H9 (cell line): ENCODE measurements at regions not wholly inside any gene's neighbourhood (a gene's known extent, or its start where the extent isn't known, plus 50 kb on each side); places are given as distances from the start of the nearest gene placed in this dataset.
A peak's percentile ranks its signal among the peaks of the same experiment; 100 is the strongest.

Source experiments
- DNase-seq: peaks from one replicate; pipeline ENCODE4 v3.0.0-alpha.2; 2017
- H2AFZ ChIP-seq: one replicate; pipeline ENCODE4 v1.6.1; 2013; ENCODE audit warnings: mild to moderate bottlenecking, low read length, control low read depth, moderate library complexity
- H2AK5ac ChIP-seq: 2 replicates; pipeline ENCODE4 v1.6.1; 2013; ENCODE audit warnings: low read length, control low read depth, mixed read lengths; ENCODE audit not compliant: insufficient read length
- H2BK120ac ChIP-seq: one replicate; pipeline ENCODE4 v1.6.1; 2013; ENCODE audit warnings: low read depth, mild to moderate bottlenecking, low read length, control low read depth, inconsistent platforms; ENCODE audit not compliant: poor library complexity, severe bottlenecking
- H2BK12ac ChIP-seq: 2 replicates; pipeline ENCODE4 v1.6.1; 2013; ENCODE audit warnings: low read length, control low read depth, mixed read lengths, low read depth; ENCODE audit not compliant: insufficient read length
- H2BK15ac ChIP-seq: 2 replicates; pipeline ENCODE4 v1.6.1; 2013; ENCODE audit warnings: low read depth, low read length, control low read depth
- H2BK20ac ChIP-seq: one replicate; pipeline ENCODE4 v1.6.1; 2013; ENCODE audit warnings: low read depth, mild to moderate bottlenecking, low read length, control low read depth, inconsistent platforms; ENCODE audit not compliant: poor library complexity, severe bottlenecking
- H2BK5ac ChIP-seq: 2 replicates; pipeline ENCODE4 v1.6.1; 2013; ENCODE audit warnings: low read length, control low read depth, mixed read lengths; ENCODE audit not compliant: insufficient read length
- H3K14ac ChIP-seq: 2 replicates; pipeline ENCODE4 v1.6.1; 2013; ENCODE audit warnings: low read length, control low read depth; ENCODE audit not compliant: insufficient read depth
- H3K18ac ChIP-seq: 2 replicates; pipeline ENCODE4 v1.6.1; 2013; ENCODE audit warnings: low read depth, mild to moderate bottlenecking, mixed read lengths, low read length, control low read depth; ENCODE audit not compliant: insufficient read length
- H3K23ac ChIP-seq: 2 replicates; pipeline ENCODE4 v1.6.1; 2013; ENCODE audit warnings: low read length, control low read depth, mixed read lengths, low read depth; ENCODE audit not compliant: insufficient read length
- H3K23me2 ChIP-seq: 2 replicates; pipeline ENCODE4 v1.6.1; 2013; ENCODE audit warnings: low read depth, mild to moderate bottlenecking, mixed read lengths, low read length, control low read depth; ENCODE audit not compliant: insufficient read length, poor library complexity, severe bottlenecking
- H3K27ac ChIP-seq: 2 replicates; pipeline ENCODE4 v1.5.1; 2013; ENCODE audit warnings: low read length, control low read depth, mixed read lengths, low read depth; ENCODE audit not compliant: insufficient read length
- H3K27me3 ChIP-seq: 2 replicates; pipeline ENCODE4 v1.6.1; 2013; ENCODE audit warnings: low read length, control low read depth, inconsistent platforms; ENCODE audit not compliant: insufficient read depth
- H3K4ac ChIP-seq: 2 replicates; pipeline ENCODE4 v1.6.1; 2013; ENCODE audit warnings: low read depth, mild to moderate bottlenecking, control low read depth, inconsistent platforms, low read length, moderate library complexity
- H3K4me1 ChIP-seq: 2 replicates; pipeline ENCODE4 v1.6.1; 2013; ENCODE audit warnings: low read length, control low read depth, inconsistent platforms; ENCODE audit not compliant: insufficient read depth
- H3K4me2 ChIP-seq: 2 replicates; pipeline ENCODE4 v1.6.1; 2013; ENCODE audit warnings: low read length, control low read depth, mixed read lengths; ENCODE audit not compliant: insufficient read length, insufficient read depth
- H3K56ac ChIP-seq: 2 replicates; pipeline ENCODE4 v1.6.1; 2013; ENCODE audit warnings: low read depth, mild to moderate bottlenecking, mixed read lengths, low read length, control low read depth; ENCODE audit not compliant: insufficient read length
- H3K79me1 ChIP-seq: 2 replicates; pipeline ENCODE4 v1.6.1; 2013; ENCODE audit warnings: low read depth, mild to moderate bottlenecking, moderate library complexity, low read length, control low read depth, inconsistent platforms; ENCODE audit not compliant: insufficient read depth, poor library complexity, severe bottlenecking
- H3K79me2 ChIP-seq: 2 replicates; pipeline ENCODE4 v1.6.1; 2013; ENCODE audit warnings: low read length, control low read depth, inconsistent platforms; ENCODE audit not compliant: insufficient read depth
- H3K9ac ChIP-seq: 2 replicates; pipeline ENCODE4 v1.6.1; 2013; ENCODE audit warnings: low read length, control low read depth, mixed read lengths; ENCODE audit not compliant: insufficient read length; ENCODE audit errors: extremely low read depth
- H3K9me3 ChIP-seq: one replicate; pipeline ENCODE4 v1.6.1; 2013; ENCODE audit warnings: low read depth, low read length, inconsistent platforms; ENCODE audit not compliant: control insufficient read depth
- H3T11ph ChIP-seq: one replicate; pipeline ENCODE4 v1.6.1; 2013; ENCODE audit warnings: mild to moderate bottlenecking, low read length, control low read depth, inconsistent platforms
- H4K20me1 ChIP-seq: one replicate; pipeline ENCODE4 v1.6.1; 2013; ENCODE audit not compliant: control insufficient read depth, insufficient read length, insufficient read depth
- H4K5ac ChIP-seq: 2 replicates; pipeline ENCODE4 v1.6.1; 2013; ENCODE audit warnings: low read depth, mild to moderate bottlenecking, mixed read lengths, low read length, control low read depth; ENCODE audit not compliant: insufficient read length
- H4K8ac ChIP-seq: replicated peaks from 2 replicates; pipeline ENCODE4 v1.6.1; 2013; ENCODE audit warnings: low read length, control low read depth, mixed read lengths, low read depth; ENCODE audit not compliant: insufficient read length
- H4K91ac ChIP-seq: 2 replicates; pipeline ENCODE4 v1.6.1; 2013; ENCODE audit warnings: low read depth, mild to moderate bottlenecking, moderate library complexity, mixed read lengths, low read length, control low read depth; ENCODE audit not compliant: insufficient read length
- H3K27ac Mint-ChIP-seq, 3 experiments: 2 replicates in 2 of 3; 3 replicates in 1 of 3; pipeline ENCODE4 v1.8.0; 2020 to 2021; ENCODE audit warnings: mixed read lengths in 3 of 3, mild to moderate bottlenecking in 1 of 3, moderate library complexity in 1 of 3
- H3K27me3 Mint-ChIP-seq: 2 replicates; pipeline ENCODE4 v1.8.0; 2021; ENCODE audit warnings: low read depth, mild to moderate bottlenecking, moderate library complexity, mixed read lengths
- H3K36me3 Mint-ChIP-seq, 3 experiments: 2 replicates in 2 of 3; 3 replicates in 1 of 3; pipeline ENCODE4 v1.8.0; 2020 to 2021; ENCODE audit warnings: low read depth in 3 of 3, mixed read lengths in 3 of 3; ENCODE audit not compliant: insufficient read depth in 1 of 3
- H3K4me1 Mint-ChIP-seq, 2 experiments: 2 replicates each; pipeline ENCODE4 v1.8.0; 2020; ENCODE audit warnings: mixed read lengths in 2 of 2
- H3K4me3 Mint-ChIP-seq, 2 experiments: 2 replicates in 1 of 2; 3 replicates in 1 of 2; pipeline ENCODE4 v1.8.0; 2020 to 2021; ENCODE audit warnings: mild to moderate bottlenecking in 2 of 2, mixed read lengths in 2 of 2, moderate library complexity in 1 of 2
- H3K9me3 Mint-ChIP-seq, 2 experiments: 2 replicates in 1 of 2; 3 replicates in 1 of 2; pipeline ENCODE4 v1.8.0; 2020; ENCODE audit warnings: mild to moderate bottlenecking in 2 of 2, mixed read lengths in 2 of 2, moderate library complexity in 1 of 2
- CTCF ChIP-seq: fragments of 200-600 bp; sonication (generic); conservative IDR thresholded peaks from 3 replicates; pipeline ENCODE4 v1.8.0; 2021; ENCODE audit warnings: antibody characterized with exemption, mild to moderate bottlenecking
- WGBS: extraction: QIAGEN DNeasy Blood & Tissue Kit; methylation state at CpG from one replicate; pipeline ENCODE4 v1.1.7; 2013; ENCODE audit warnings: missing lambda C conversion rate, low lambda C conversion rate, mixed read lengths; ENCODE audit not compliant: insufficient read length; ENCODE audit errors: extremely low coverage; 5-methylcytosine and 5-hydroxymethylcytosine counted together

GRCh38 chr6:129921169-129921817, 60.2 kb upstream of the TMEM244 start:
- H2BK20ac ChIP-seq = no peak overlapping the region
- no peak for TF ChIP-seq CTCF
- Mint-ChIP-seq H3K4me1 (no peaks in the 10 kb centered on the region), H3K36me3 (no peaks in the 10 kb centered on the region), H3K4me3 (no peak overlapping the region), H3K27me3 (no peaks in the 10 kb centered on the region), H3K9me3 (no peaks in the 10 kb centered on the region), H3K27ac (peak overlapping the region in 2 of 3 experiments; percentile 13 to 94; a peak in 2 of 7 replicates)
- no peak for DNase-seq
- H3K9ac ChIP-seq = no peak overlapping the region
- H3K79me2 ChIP-seq = no peaks in the 10 kb centered on the region
- no peak overlapping the region for H3K4me2 ChIP-seq
- H2BK15ac ChIP-seq = no peak overlapping the region
- H4K91ac ChIP-seq = no peak overlapping the region
- no peak overlapping the region for H2BK12ac ChIP-seq
- no peak overlapping the region for H3K4ac ChIP-seq
- H3K18ac ChIP-seq = no peak overlapping the region
- H2AK5ac ChIP-seq = no peak overlapping the region
- no peak overlapping the region for H3K27ac ChIP-seq
- no peak overlapping the region for H4K8ac ChIP-seq
- no peak overlapping the region for H3K56ac ChIP-seq
- no peaks in the 10 kb centered on the region for H3K27me3 ChIP-seq
- H4K20me1 ChIP-seq = no peaks in the 10 kb centered on the region
- H3K4me1 ChIP-seq = no peaks in the 10 kb centered on the region
- no peak overlapping the region for H3T11ph ChIP-seq
- H3K14ac ChIP-seq = no peak overlapping the region
- H2BK5ac ChIP-seq = no peak overlapping the region
- WGBS = no CpG with 5 or more reads among the region's 3 CpGs
- H2BK120ac ChIP-seq = no peak overlapping the region
- no peak overlapping the region for H4K5ac ChIP-seq
- no peak overlapping the region for H3K23ac ChIP-seq
- no peaks in the 10 kb centered on the region for H3K23me2 ChIP-seq
- H3K79me1 ChIP-seq = no peaks in the 10 kb centered on the region
- H3K9me3 ChIP-seq = no peaks in the 10 kb centered on the region
- H2AFZ ChIP-seq = no peak overlapping the region
